ENCODE measurements at regions not wholly inside any gene's neighbourhood (a gene's known extent, or its start where the extent isn't known, plus 50 kb on each side); places are given as distances from the start of the nearest gene placed in this dataset.

DNA sequence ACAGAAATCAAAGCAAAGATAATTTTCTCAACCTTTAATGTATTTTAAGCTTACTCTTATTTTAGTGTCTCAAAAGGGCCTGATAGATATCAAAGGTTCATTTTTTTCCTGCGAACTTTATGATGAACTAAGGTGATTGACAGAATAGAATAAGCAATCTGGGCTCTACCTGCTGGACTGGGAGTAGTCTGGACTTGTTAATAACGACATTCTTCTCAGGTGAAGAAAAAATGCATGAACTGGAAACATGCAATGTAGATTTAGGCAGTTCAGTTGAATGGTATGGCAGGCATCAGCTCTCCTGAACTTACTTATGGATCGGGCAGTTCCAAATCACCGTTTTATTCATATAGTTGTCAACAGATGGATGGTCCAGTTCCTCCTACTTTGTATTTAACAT lies 189.7 kb upstream of the ZBTB20 start:
- no peak for DNase-seq

- DNase-seq = no peak
Observed at GRCh38 chr3:115340586-115340985, 193.5 kb upstream of the ZBTB20 start.

GRCh38 chr3:115341208-115341607 lies 194.1 kb upstream of the ZBTB20 start:
- no peak for DNase-seq

DNA sequence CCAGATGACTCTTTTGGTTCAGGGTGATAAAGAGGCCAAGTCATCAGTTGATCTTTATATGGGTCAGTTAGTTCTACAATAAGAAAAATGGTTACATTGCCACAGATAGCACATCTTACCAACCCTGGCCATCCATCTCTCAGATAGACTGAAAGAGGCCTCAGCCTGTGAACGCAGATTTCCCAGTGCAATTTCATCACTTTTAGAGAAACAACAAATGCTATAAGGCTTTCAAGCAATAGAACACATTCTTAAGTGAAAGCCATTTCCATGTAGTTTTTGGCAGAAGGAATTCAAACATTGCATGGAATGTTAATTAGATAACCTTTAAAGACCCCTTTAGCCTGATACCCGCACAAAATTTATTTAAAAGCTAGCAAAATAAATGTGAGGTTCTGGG lies 200.6 kb upstream of the ZBTB20 start:
- DNase-seq = no peak

DNA sequence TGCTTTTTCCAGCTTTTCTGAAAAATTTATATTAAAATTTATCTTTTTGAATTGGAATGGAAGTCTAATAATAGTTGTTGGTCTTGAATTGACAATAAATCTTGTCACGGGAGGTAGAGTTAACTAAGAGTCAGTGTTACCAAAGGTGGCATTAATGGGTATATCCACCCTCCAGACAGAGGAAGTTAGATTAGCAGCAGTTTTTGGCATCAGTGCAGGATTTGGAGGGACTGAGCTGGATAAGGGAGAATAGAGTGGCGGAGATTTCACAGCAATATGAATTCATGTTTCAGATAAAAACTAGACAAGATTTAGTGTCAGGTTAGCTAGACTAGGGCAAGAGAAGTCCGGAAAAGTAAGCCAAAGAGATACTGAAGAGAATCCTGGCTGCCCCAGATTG lies 201.3 kb upstream of the ZBTB20 start:
- DNase-seq = no peak

DNA sequence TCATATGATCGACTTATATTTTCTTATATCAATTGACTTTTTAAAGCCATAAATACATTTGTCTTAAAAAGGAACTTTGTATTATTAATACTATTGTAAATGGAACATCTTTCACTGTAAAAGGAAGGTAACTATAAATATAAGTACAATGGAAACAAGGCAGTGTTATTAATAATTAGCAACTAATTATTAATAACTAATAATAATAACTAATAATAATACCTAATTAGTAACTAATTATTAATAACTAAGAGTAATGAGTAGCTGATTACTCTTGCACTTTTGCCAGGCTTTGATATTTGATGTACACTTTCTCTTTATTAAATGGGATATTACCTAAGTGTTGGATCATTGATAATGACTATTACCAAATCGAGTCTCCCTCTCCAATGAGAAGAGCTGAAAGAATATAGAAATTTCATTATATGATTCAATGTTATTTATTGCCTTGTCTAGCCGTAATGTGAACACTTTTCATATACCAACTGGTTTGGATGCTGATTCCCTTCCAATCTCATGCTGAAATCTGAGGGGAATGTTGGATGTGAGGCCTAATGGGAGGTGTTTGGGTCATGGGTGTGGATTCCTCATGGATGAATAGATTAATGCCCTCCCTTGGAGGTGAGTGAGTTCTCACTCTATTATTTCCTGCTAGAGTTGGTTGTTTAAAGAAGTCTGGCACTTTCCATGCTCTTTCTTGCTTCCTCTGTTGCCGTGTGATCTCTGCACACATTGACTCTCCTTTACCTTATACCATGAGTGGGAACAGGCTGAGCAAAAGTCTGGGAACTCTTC lies 202.1 kb upstream of the ZBTB20 start:
- DNase-seq = no peak

DNA sequence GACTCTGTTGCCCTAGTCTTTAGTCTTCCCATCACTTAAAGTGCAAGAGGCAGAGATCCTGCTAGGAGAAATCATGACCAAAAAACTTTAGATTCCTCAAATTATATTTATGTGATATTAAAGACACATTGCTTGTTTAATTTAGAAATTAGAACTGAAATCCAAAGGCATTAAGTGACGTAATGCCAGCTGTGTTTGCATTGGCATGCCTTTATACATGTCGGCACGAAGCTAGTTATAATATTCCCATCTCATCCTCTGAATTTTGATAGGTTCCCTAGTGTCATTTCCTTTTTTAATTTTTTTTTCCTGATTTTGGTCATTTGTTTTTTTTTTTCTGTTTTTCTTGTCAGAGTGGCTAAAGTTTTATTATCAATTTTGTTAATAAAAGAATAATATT lies 203.5 kb upstream of the ZBTB20 start:
- no peak for DNase-seq

DNA sequence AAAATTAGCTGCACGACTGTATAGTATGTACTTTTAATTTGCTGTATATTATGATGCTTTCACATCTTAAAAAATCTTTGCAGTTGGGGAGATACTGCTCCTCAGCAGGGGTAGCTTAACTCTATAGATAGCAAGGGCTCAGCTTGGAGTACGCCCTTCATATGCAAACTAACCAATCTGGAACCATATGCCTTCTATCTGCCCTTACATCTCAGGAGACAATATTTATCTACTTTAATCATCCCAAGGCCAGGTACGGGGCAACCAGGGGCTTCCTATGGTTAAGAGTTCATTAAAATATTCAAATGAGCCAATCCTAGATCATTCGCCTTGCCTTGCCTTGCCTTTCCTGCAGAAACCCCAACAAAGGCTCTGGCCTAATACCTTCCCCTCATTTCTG lies 204.1 kb upstream of the ZBTB20 start:
- no peak for DNase-seq

- DNase-seq = no peak
Observed at GRCh38 chr3:115354010-115354409, 206.9 kb upstream of the ZBTB20 start.

DNA sequence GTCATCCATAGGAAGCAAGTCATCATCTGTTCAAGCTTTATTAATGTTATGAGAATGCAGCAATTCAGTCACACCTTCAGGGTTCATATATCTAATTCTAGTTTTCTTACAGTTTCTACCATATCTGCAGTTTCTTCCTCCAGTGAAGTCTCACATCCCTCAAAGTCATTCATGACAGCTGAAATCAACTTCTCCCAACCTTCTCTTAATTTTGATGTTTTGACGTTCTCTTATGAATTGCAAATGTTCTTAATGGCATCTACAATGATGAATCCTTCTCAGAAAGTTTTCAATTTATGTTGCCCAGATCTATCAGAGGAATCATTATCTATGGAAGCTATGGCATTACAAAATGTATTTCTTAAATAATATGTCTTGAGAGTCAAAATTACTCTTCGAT lies 210.4 kb upstream of the ZBTB20 start:
- DNase-seq = no peak

- DNase-seq = no peak
Observed at GRCh38 chr3:115359536-115359935, 212.4 kb upstream of the ZBTB20 start.

DNA sequence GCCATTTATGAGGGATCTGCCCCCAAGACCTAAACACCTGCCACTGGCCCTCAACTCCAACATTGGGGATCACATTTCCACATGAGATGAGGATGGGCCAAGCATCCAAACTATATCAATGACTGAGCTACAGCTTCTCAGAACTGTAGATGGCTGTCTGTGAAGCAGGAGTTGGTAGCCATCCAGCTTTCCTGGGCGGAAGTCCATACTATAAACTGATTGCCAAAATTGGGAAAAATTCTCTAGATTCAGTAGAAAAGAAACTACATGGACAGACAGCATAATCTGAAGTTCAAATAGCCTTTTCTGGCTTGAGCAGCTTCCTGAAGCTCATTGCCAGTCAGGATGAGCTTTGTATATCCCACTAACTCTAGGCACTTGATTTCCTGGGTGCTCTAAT lies 214.7 kb upstream of the ZBTB20 start:
- DNase-seq = no peak

GRCh38 chr3:115363071-115363470 lies 216.0 kb upstream of the ZBTB20 start:
- DNase-seq = no peak

DNA sequence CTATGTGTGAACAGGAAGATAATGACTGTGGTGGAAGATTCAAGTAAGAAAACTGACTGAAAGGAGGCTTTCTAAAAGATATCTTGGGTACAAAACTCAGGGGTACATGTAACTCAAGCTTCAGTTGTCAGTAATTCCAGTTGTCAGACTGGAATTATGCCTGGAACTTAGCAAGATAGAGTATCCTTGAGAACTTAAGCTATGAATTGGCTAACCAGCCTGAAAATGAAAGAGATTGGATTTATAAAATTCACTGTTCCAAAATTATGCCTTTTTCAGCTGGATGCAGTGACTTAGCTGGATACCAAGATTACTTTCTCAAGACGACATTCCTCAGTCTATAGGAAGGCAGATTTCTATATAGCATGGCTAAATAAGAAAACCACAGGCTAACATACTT lies 221.9 kb upstream of the ZBTB20 start:
- no peak for DNase-seq

GRCh38 chr3:115375362-115375761 lies 228.3 kb upstream of the ZBTB20 start:
- no peak for DNase-seq

- no peak for DNase-seq
Observed at GRCh38 chr3:115380883-115381572, 233.9 kb upstream of the ZBTB20 start.

DNA sequence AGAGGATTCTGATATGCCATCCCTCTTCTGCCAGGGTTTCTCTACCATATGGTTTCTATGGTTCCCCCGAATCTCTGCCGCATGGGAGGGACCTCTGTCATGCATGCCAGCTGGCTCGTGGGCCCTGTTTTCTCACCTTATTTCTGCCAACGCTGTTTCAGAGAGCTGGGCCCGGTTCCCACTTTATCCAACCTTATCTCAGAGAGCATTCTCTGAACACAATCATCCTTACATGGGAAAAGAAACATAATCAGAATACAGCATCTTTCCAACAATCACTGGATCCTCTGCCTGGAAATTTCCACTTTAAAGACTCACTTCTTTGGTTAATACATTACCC lies 234.5 kb upstream of the ZBTB20 start:
- peak; percentile 25 for DNase-seq

- DNase-seq = no peak
Observed at GRCh38 chr3:115381931-115382330, 234.8 kb upstream of the ZBTB20 start.

GRCh38 chr3:115384381-115384780 lies 237.3 kb upstream of the ZBTB20 start:
- DNase-seq = no peak

DNA sequence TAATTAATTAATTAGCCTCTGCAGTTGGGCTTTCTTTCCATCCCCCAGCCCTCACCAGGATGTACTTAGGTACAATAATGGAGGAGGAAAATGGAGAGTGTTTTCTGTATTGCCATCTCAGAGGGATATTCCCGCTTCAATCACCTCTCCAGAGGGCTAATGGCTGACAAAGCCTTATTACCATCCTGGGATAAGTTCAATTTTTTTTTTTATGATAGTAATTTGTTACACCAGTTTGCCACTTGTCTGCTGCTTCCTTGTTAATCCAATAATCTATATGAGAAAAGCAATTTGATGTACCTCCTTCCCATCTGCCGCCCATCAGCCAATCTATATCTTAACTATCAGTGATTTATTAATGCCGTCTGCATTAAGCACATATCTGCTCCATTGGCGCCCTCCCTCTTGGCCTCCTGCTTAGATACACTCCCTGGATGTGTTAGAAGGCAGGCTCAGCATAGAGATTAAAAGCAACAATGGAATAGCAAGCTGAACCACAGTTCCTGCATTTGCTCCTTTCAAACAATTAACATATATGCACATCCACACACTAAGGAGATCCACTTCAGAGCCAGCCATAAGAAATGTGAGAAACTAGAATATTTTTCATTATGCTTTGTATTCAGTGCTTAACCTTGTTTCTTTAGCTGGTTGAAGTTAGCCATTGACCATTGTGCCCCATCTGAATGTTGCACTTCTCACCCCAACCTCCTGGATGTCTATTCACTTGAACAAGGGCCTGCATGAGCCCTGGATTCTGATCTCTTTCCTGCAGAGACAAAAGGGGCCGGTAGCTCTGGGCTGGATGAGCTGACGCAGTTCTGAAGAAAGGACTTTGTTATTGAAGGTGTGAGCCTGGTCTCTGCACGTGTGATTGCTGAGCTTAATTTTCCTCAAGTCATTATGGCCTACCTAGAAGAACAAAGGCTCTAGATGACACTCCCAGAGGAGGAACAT lies 237.3 kb upstream of the GAP43 start:
- no peak for DNase-seq

GRCh38 chr3:115388166-115388565 lies 235.1 kb upstream of the GAP43 start:
- DNase-seq = no peak

GRCh38 chr3:115388811-115389210 lies 234.5 kb upstream of the GAP43 start:
- DNase-seq = no peak

GRCh38 chr3:115396801-115397200 lies 226.5 kb upstream of the GAP43 start:
- no peak for DNase-seq

DNA sequence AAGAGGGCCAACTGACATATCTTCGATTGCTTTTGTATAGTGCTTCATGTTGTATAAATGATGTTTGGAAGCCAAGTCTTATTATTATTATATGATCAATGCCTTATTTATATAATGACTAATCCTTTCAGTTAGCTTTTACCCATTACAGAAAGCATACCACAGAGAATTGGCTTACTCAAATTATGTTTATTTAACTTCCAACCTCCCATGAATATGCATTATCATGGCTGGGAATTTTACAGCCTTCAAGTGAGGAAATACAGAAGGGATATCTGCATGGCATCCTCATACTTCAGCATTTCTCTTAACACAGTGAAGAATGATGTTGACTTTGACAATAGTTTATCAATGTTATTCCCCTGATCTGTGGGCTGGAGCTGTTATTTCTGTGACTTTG lies 225.9 kb upstream of the GAP43 start:
- DNase-seq = no peak
